HG03520 (cell line): ENCODE measurements at regions not wholly inside any gene's neighbourhood (a gene's known extent, or its start where the extent isn't known, plus 50 kb on each side); places are given as distances from the start of the nearest gene placed in this dataset.

Experiments
- ATAC-seq: cut with Tn5 transposase; IDR thresholded peaks from one replicate; pipeline ENCODE4 v1.9.1; 2021; ENCODE audit warnings: mild to moderate bottlenecking, moderate library complexity; ENCODE audit not compliant: unreplicated experiment

GRCh38 chr7:31455844-31456243 is 58.0 kb upstream of the ITPRID1 start:
- no peak for ATAC-seq

- no peak for ATAC-seq
These were observed 57.1 kb upstream of the ITPRID1 start for GRCh38 chr7:31456646-31457368.

- no peak for ATAC-seq
These were observed 56.3 kb upstream of the ITPRID1 start for GRCh38 chr7:31457551-31457950.

- ATAC-seq = no peak
These were observed 55.7 kb upstream of the ITPRID1 start for GRCh38 chr7:31458203-31458602.

- ATAC-seq = no peak
These were observed 51.3 kb upstream of the ITPRID1 start for GRCh38 chr7:31462636-31463035.
